PFSK-1 (cell line): ENCODE measurements at regions not wholly inside any gene's neighbourhood (a gene's known extent, or its start where the extent isn't known, plus 50 kb on each side); places are given as distances from the start of the nearest gene placed in this dataset.

ENCODE experiments used
- FOXP2 ChIP-seq: optimal IDR thresholded peaks from 2 replicates; pipeline ENCODE3; 2011; ENCODE audit warnings: borderline replicate concordance, control low read depth, inconsistent platforms; ENCODE audit not compliant: insufficient read depth; ENCODE audit errors: extremely low read length, extremely low read depth
- POLR2AphosphoS5 ChIP-seq: IDR thresholded peaks from 2 replicates; pipeline ENCODE4 v1.6.1; 2012; ENCODE audit warnings: low read depth, mild to moderate bottlenecking, control low read depth, low read length, moderate library complexity
- SIN3A ChIP-seq: IDR thresholded peaks from 2 replicates; pipeline ENCODE4 v1.6.1; 2012; ENCODE audit warnings: mild to moderate bottlenecking, low read length, moderate library complexity, borderline replicate concordance; ENCODE audit not compliant: insufficient read depth
- TAF1 ChIP-seq: IDR thresholded peaks from 2 replicates; pipeline ENCODE4 v1.6.1; 2012; ENCODE audit warnings: low read length, control low read depth, borderline replicate concordance; ENCODE audit not compliant: insufficient read depth
- TF ChIP-seq, protein P1 (sequence below), 2 experiments: IDR thresholded peaks; 2 replicates each; pipeline versions ENCODE4 v1.6.1 to v1.8.0; 2011 to 2012; ENCODE audit warnings: low read depth in 2 of 2, low read length in 2 of 2, control low read depth in 1 of 2, inconsistent platforms in 1 of 2, mild to moderate bottlenecking in 1 of 2, moderate library complexity in 1 of 2; ENCODE audit not compliant: insufficient read depth in 1 of 2

DNA sequence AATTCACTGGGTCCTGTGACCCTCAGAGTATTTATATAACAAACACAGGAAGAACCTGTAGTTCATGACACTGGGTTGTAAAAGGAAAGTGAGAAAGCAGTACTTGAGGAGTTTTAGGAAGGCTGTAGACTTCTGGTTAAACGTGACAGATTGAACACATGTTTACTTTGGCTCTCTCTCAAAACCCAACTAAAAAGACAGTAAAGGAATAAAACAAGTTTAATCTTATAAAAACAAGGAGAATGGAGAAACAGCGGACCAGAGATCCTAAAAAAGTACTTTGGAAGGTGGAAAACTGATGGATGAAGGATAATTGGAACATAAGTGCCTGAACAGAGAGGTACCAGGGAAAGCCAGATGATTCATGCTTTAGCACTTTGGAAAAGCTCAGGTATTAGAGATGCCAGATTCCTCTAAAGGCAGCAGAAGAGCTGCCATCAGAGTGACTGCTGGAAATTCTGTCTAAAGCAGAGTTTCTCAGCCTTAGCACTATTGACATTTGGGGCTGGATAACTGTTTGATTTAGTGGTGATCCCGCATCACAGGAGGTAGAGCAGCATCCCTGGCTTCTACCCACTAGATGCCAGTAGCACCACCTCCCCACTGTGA, 182.9 kb upstream of the RORA start:
- TF ChIP-seq TAF1 (no peak), FOXP2 (no peak), SIN3A (no peak), POLR2AphosphoS5 (no peak)
- TF ChIP-seq, protein P1, sequence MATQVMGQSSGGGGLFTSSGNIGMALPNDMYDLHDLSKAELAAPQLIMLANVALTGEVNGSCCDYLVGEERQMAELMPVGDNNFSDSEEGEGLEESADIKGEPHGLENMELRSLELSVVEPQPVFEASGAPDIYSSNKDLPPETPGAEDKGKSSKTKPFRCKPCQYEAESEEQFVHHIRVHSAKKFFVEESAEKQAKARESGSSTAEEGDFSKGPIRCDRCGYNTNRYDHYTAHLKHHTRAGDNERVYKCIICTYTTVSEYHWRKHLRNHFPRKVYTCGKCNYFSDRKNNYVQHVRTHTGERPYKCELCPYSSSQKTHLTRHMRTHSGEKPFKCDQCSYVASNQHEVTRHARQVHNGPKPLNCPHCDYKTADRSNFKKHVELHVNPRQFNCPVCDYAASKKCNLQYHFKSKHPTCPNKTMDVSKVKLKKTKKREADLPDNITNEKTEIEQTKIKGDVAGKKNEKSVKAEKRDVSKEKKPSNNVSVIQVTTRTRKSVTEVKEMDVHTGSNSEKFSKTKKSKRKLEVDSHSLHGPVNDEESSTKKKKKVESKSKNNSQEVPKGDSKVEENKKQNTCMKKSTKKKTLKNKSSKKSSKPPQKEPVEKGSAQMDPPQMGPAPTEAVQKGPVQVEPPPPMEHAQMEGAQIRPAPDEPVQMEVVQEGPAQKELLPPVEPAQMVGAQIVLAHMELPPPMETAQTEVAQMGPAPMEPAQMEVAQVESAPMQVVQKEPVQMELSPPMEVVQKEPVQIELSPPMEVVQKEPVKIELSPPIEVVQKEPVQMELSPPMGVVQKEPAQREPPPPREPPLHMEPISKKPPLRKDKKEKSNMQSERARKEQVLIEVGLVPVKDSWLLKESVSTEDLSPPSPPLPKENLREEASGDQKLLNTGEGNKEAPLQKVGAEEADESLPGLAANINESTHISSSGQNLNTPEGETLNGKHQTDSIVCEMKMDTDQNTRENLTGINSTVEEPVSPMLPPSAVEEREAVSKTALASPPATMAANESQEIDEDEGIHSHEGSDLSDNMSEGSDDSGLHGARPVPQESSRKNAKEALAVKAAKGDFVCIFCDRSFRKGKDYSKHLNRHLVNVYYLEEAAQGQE (IDR thresholded peaks at IDR 0.05; ENCODE audit: insufficient read depth in 1 of 2, low read depth in 2 of 2, low read length in 2 of 2) = no peak

DNA sequence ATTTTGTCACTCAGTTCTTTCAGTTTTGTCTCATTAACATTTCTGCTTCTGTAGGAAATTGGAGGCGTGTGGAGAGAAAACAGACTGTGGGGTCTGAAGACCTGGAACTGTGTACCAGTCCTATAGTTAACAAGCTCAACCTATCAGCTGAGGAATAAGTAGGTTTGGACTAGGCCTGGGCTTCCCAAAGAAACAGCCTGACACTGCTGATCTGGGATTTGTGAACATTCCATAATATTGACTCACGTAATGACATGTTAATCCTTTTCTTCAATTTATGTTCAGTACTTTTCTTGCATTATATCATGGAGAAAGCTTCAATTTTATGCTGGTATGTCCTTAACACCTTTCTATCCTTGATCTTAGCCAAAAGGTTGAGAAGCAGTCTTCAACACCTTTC, 181.6 kb upstream of the RORA start:
- TF ChIP-seq, protein P1 (IDR thresholded peaks at IDR 0.05; ENCODE audit: insufficient read depth in 1 of 2, low read depth in 2 of 2, low read length in 2 of 2) = no peak
- TF ChIP-seq TAF1 (no peak), SIN3A (no peak), POLR2AphosphoS5 (no peak), FOXP2 (no peak)

DNA sequence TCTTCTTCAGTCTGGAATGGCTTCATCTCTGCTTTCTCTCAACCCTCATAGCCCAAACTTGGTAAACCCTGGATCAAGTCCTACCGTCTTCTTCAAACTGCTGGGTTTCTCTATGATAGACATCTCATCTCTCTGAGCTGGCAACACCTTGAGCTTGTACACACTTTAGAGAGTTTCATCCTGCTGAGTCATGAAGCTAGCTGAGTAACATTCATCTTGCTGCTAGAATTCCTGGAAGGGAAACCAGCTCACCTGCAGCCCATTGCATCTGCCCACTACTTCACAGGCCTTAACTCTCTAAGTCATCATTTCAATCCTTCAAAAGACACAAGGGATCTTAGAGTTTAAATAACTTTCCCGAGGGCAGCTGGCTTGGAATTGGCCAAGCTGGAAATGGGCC, 175.5 kb upstream of the RORA start:
- TF ChIP-seq FOXP2 (no peak), SIN3A (no peak), TAF1 (no peak), POLR2AphosphoS5 (no peak)
- TF ChIP-seq, protein P1 (IDR thresholded peaks at IDR 0.05; ENCODE audit: insufficient read depth in 1 of 2, low read depth in 2 of 2, low read length in 2 of 2) = no peak

DNA sequence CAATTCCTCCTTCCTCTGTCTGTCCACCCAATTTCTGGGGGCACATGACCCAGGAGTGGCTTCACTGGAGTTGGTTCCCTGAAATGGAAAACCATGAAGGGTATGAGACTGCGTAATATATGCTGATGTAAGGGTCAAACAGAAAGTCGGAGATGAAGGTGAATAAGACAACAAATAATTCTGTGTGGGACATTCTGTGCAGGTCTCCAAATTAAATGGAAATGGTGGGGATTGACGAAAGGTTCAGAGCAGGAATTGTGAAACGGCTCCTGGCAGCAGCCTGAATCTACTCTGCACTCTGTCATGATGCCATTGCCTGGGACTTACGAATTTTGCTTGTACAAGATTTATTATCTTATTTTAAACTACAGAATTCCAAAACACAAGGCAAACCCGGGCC, 174.8 kb upstream of the RORA start:
- TF ChIP-seq, protein P1 (IDR thresholded peaks at IDR 0.05; ENCODE audit: insufficient read depth in 1 of 2, low read depth in 2 of 2, low read length in 2 of 2) = no peak
- TF ChIP-seq POLR2AphosphoS5 (no peak), TAF1 (no peak), FOXP2 (no peak), SIN3A (no peak)
